ENCODE measurements at regions not wholly inside any gene's neighbourhood (a gene's known extent, or its start where the extent isn't known, plus 50 kb on each side); places are given as distances from the start of the nearest gene placed in this dataset.

- Mint-ChIP-seq H3K9me3 (no peaks in the 10 kb centered on the region), H3K36me3 (ENCODE audit: low read depth) (no peaks in the 10 kb centered on the region), H3K4me3 (no peak overlapping the region), H3K27ac (no peak overlapping the region), H3K27me3 (ENCODE audit: insufficient read depth) (no peaks in the 10 kb centered on the region), H3K4me1 (ENCODE audit: low read depth) (peaks cover 15% of the 10 kb centered on the region)
- no peak for DNase-seq
- TF ChIP-seq CTCF (IDR thresholded peaks at IDR 0.05): no peak
Observed at GRCh38 chr5:91263898-91264297, 119.2 kb downstream of the ARRDC3 start.

- Mint-ChIP-seq H3K27me3 (ENCODE audit: insufficient read depth) (0 out of 2 replicates have a peak, but pooled peaks cover 3% of the 10 kb centered on the region), H3K27ac (no peak overlapping the region), H3K36me3 (ENCODE audit: low read depth) (no peaks in the 10 kb centered on the region), H3K4me1 (ENCODE audit: low read depth) (0 out of 2 replicates have a peak, but pooled peaks cover 4% of the 10 kb centered on the region), H3K9me3 (no peaks in the 10 kb centered on the region), H3K4me3 (no peak overlapping the region)
- DNase-seq: no peak
- TF ChIP-seq CTCF (IDR thresholded peaks at IDR 0.05): no peak
Observed at GRCh38 chr5:91257301-91257700, 125.8 kb downstream of the ARRDC3 start.

DNA sequence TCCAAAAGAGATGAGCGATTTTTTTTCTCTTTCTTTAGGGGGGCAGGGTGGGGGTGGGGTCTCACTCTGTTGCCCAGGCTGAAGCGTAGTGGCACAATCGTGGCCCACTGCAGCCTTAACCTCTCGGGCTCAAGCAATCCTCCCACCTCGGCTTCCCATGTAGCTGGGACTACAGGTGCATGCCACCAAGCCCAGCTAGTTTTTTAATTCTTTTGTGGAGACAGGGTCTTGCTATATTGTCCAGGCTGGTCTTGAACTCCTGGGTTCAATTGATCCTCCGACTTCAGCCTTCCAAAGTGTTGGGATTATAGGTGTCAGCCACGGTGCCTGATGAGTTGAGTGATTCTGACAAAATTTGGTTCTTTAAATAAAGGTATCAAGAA is 127.0 kb downstream of the ARRDC3 start:
- Mint-ChIP-seq H3K27ac (no peak overlapping the region), H3K4me3 (no peak overlapping the region), H3K4me1 (ENCODE audit: low read depth) (0 out of 2 replicates have a peak, but pooled peaks cover 4% of the 10 kb centered on the region), H3K36me3 (ENCODE audit: low read depth) (no peaks in the 10 kb centered on the region), H3K27me3 (ENCODE audit: insufficient read depth) (0 out of 2 replicates have a peak, but pooled peaks cover 6% of the 10 kb centered on the region), H3K9me3 (no peaks in the 10 kb centered on the region)
- DNase-seq: no peak
- no peak for TF ChIP-seq CTCF (IDR thresholded peaks at IDR 0.05)

- Mint-ChIP-seq H3K4me1 (ENCODE audit: low read depth) (0 out of 2 replicates have a peak, but pooled peaks cover 4% of the 10 kb centered on the region), H3K36me3 (ENCODE audit: low read depth) (no peaks in the 10 kb centered on the region), H3K27me3 (ENCODE audit: insufficient read depth) (0 out of 2 replicates have a peak, but pooled peaks cover 6% of the 10 kb centered on the region), H3K27ac (no peak overlapping the region), H3K9me3 (no peaks in the 10 kb centered on the region), H3K4me3 (no peak overlapping the region)
- no peak for TF ChIP-seq CTCF (IDR thresholded peaks at IDR 0.05)
- no peak for DNase-seq
Observed at GRCh38 chr5:91255396-91256141, 127.5 kb downstream of the ARRDC3 start.

DNA sequence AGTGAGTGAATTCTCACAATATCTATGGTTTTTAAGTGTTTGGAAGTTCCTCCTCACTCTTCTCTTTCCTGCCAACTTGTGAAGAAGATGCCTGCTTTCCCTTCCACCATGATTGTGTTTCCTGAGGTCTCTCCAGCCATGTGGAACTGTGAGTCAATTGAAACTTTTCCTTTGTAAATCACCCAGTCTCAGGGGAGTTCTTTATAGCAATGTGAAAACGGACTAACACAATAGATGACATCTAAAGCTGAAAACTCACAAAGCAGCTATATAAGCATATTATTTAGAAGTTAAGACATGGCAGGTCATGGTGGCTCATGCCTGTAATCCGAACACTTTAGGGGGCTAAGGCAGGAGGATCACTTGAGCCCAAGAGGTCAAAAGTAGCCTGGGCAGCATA is 130.2 kb downstream of the ARRDC3 start:
- no peak for DNase-seq
- Mint-ChIP-seq H3K4me3 (no peak overlapping the region), H3K27me3 (ENCODE audit: insufficient read depth) (0 out of 2 replicates have a peak, but pooled peaks cover 6% of the 10 kb centered on the region), H3K36me3 (ENCODE audit: low read depth) (no peaks in the 10 kb centered on the region), H3K9me3 (no peaks in the 10 kb centered on the region), H3K4me1 (ENCODE audit: low read depth) (0 out of 2 replicates have a peak, but pooled peaks cover 4% of the 10 kb centered on the region), H3K27ac (no peak overlapping the region)
- no peak for TF ChIP-seq CTCF (IDR thresholded peaks at IDR 0.05)
